GM12873 (cell line): ENCODE measurements at regions not wholly inside any gene's neighbourhood (a gene's known extent, or its start where the extent isn't known, plus 50 kb on each side); places are given as distances from the start of the nearest gene placed in this dataset.

Source experiments
- CTCF ChIP-seq: IDR thresholded peaks from 2 replicates; pipeline ENCODE4 v1.5.1; 2012; ENCODE audit warnings: low read depth, mild to moderate bottlenecking, moderate library complexity, low read length, control low read depth; ENCODE audit not compliant: insufficient read depth; ENCODE audit errors: missing control alignments

GRCh38 chr6:113686049-113686448 lies 171.1 kb upstream of the MARCKS start:
- no peak for TF ChIP-seq CTCF

- TF ChIP-seq CTCF, result peak; percentile 25
Measured at GRCh38 chr6:113689620-113690019, 167.5 kb upstream of the MARCKS start.

- TF ChIP-seq CTCF, result no peak
Measured at GRCh38 chr6:113690281-113691259, 166.6 kb upstream of the MARCKS start.

- TF ChIP-seq CTCF, result no peak
Measured at GRCh38 chr6:113691260-113691656, 165.9 kb upstream of the MARCKS start.

- TF ChIP-seq CTCF, result no peak
Measured at GRCh38 chr6:113693851-113694250, 163.3 kb upstream of the MARCKS start.

GRCh38 chr6:113694278-113695077 lies 162.7 kb upstream of the MARCKS start:
- TF ChIP-seq CTCF, result no peak

GRCh38 chr6:113695516-113695915 lies 161.6 kb upstream of the MARCKS start:
- TF ChIP-seq CTCF, result no peak
